Loucy (cell line): ENCODE measurements at regions not wholly inside any gene's neighbourhood (a gene's known extent, or its start where the extent isn't known, plus 50 kb on each side); places are given as distances from the start of the nearest gene placed in this dataset.
"Not testable (repeated sequence)": the region's sequence is repeated elsewhere in the genome, so short reads cannot be mapped to it uniquely, and the experiment has no call there.

Source experiments
- H2AFZ ChIP-seq: fragments of 200-600 bp; sonication (generic); 2 replicates; pipeline ENCODE4 v1.6.0; 2016; ENCODE audit warnings: antibody characterized with exemption, mild to moderate bottlenecking, low read length, moderate library complexity
- H3F3A ChIP-seq: fragments of 200-600 bp; 2 replicates; pipeline ENCODE4 v1.6.0; 2016; ENCODE audit warnings: antibody characterized with exemption, low read depth, mild to moderate bottlenecking
- H3K27me3 ChIP-seq: fragments of 200-600 bp; sonication (generic); 2 replicates; pipeline ENCODE4 v1.6.1; 2014; ENCODE audit warnings: low read length, mild to moderate bottlenecking; ENCODE audit not compliant: insufficient read depth, poor library complexity, severe bottlenecking
- H3K36me3 ChIP-seq: fragments of 200-600 bp; sonication (generic); 2 replicates; pipeline ENCODE4 v1.6.1; 2016; ENCODE audit warnings: low read length; ENCODE audit not compliant: insufficient read depth
- H3K4me1 ChIP-seq: fragments of 200-600 bp; sonication (generic); 2 replicates; pipeline ENCODE4 v1.5.1; 2014; ENCODE audit warnings: low read length, mild to moderate bottlenecking; ENCODE audit not compliant: insufficient read depth, poor library complexity, severe bottlenecking
- H3K4me2 ChIP-seq: fragments of 200-600 bp; sonication (generic); 2 replicates; pipeline ENCODE4 v1.6.0; 2014; ENCODE audit warnings: antibody characterized with exemption, low read length, low read depth, mild to moderate bottlenecking; ENCODE audit not compliant: poor library complexity, severe bottlenecking
- H3K4me3 ChIP-seq: fragments of 200-600 bp; sonication (generic); 2 replicates; pipeline ENCODE4 v1.5.1; 2014; ENCODE audit warnings: low read length, mild to moderate bottlenecking, mixed read lengths; ENCODE audit not compliant: poor library complexity, severe bottlenecking
- H3K79me2 ChIP-seq: fragments of 200-600 bp; sonication (generic); 2 replicates; pipeline ENCODE4 v1.6.1; 2014; ENCODE audit warnings: low read length; ENCODE audit not compliant: insufficient read depth
- H3K9ac ChIP-seq: fragments of 200-600 bp; sonication (generic); 2 replicates; pipeline ENCODE4 v1.6.0; 2014; ENCODE audit warnings: mild to moderate bottlenecking, low read depth, low read length, moderate library complexity; ENCODE audit not compliant: poor library complexity, severe bottlenecking
- H3K9me2 ChIP-seq: fragments of 200-600 bp; sonication (generic); replicated peaks from 2 replicates; pipeline ENCODE4 v1.6.1; 2016; ENCODE audit warnings: low read depth, low read length, mixed read lengths
- H3K9me3 ChIP-seq: fragments of 200-600 bp; sonication (generic); 2 replicates; pipeline ENCODE4 v1.6.1; 2014; ENCODE audit warnings: mild to moderate bottlenecking, antibody characterized with exemption, low read length, low read depth; ENCODE audit not compliant: insufficient read depth
- H4K20me1 ChIP-seq: fragments of 200-600 bp; sonication (generic); 2 replicates; pipeline ENCODE4 v1.6.0; 2014; ENCODE audit warnings: antibody characterized with exemption, low read length, mild to moderate bottlenecking; ENCODE audit not compliant: insufficient read depth, poor library complexity, severe bottlenecking
- CTCF ChIP-seq: fragments of 200-600 bp; sonication (generic); conservative IDR thresholded peaks from 2 replicates; pipeline ENCODE4 v1.5.1; 2014; ENCODE audit warnings: mild to moderate bottlenecking, antibody characterized with exemption, low read length
- EZH2phosphoT487 ChIP-seq: fragments of 200-600 bp; IDR thresholded peaks from 2 replicates; pipeline ENCODE4 v1.6.1; 2018; ENCODE audit warnings: antibody characterized with exemption, mild to moderate bottlenecking, moderate library complexity, borderline replicate concordance

- no peaks in the 10 kb centered on the region for H3F3A ChIP-seq
- no peak overlapping the region for H3K9ac ChIP-seq
- no peak overlapping the region for H2AFZ ChIP-seq
Measured at GRCh38 chr15:56552659-56553058, 87.7 kb upstream of the MNS1 start.

GRCh38 chr15:56540570-56540969 is 75.6 kb upstream of the MNS1 start:
- H3K36me3 ChIP-seq, H2AFZ ChIP-seq, H3K27me3 ChIP-seq, H3K4me2 ChIP-seq, H3K9me2 ChIP-seq, H3F3A ChIP-seq, H3K4me3 ChIP-seq, H3K79me2 ChIP-seq, H4K20me1 ChIP-seq, H3K9ac ChIP-seq: not testable (repeated sequence)
- Histone ChIP-seq H3K9me3 (peaks cover 17% of the 10 kb centered on the region; the same call in 1 of the 2 replicates), H3K4me1 (peaks cover 35% of the 10 kb centered on the region)

More at GRCh38 chr15:56552659-56553058, 87.7 kb upstream of the MNS1 start:
- Histone ChIP-seq H3K4me2 (no peak overlapping the region), H3K9me2 (no peaks in the 10 kb centered on the region), H3K36me3 (no peaks in the 10 kb centered on the region), H3K9me3 (peaks cover 20% of the 10 kb centered on the region; the same call in 1 of the 2 replicates), H3K79me2 (no peaks in the 10 kb centered on the region), H3K4me1 (no peaks in the 10 kb centered on the region), H4K20me1 (no peaks in the 10 kb centered on the region), H3K27me3 (no peaks in the 10 kb centered on the region), H3K4me3 (no peak overlapping the region)
- TF ChIP-seq CTCF (no peak), EZH2phosphoT487 (no peak)

GRCh38 chr15:56540157-56540556 is 75.2 kb upstream of the MNS1 start:
- not testable (repeated sequence) for H3K79me2 ChIP-seq, H3K9ac ChIP-seq, H2AFZ ChIP-seq, H4K20me1 ChIP-seq, H3K4me3 ChIP-seq, H3K4me2 ChIP-seq, H3K36me3 ChIP-seq, H3K27me3 ChIP-seq, H3K9me2 ChIP-seq, H3F3A ChIP-seq
- Histone ChIP-seq H3K9me3 (peaks cover 17% of the 10 kb centered on the region; the same call in 1 of the 2 replicates), H3K4me1 (peaks cover 35% of the 10 kb centered on the region)

GRCh38 chr15:56538901-56539545 is 74.1 kb upstream of the MNS1 start:
- Histone ChIP-seq H3K27me3 (no peaks in the 10 kb centered on the region), H3K4me3 (no peak overlapping the region), H2AFZ (no peak overlapping the region), H4K20me1 (no peaks in the 10 kb centered on the region), H3K9ac (peak overlapping the region; percentile 20), H3K4me2 (peak overlapping the region; percentile 47), H3K9me3 (peaks cover 6% of the 10 kb centered on the region; the same call in 1 of the 2 replicates), H3K79me2 (no peaks in the 10 kb centered on the region), H3F3A (peaks cover 6% of the 10 kb centered on the region; the same call in 1 of the 2 replicates), H3K36me3 (no peaks in the 10 kb centered on the region; the same call in 1 of the 2 replicates), H3K9me2 (no peaks in the 10 kb centered on the region), H3K4me1 (peaks cover 35% of the 10 kb centered on the region)
- no peak for TF ChIP-seq EZH2phosphoT487
- no peak for TF ChIP-seq CTCF
